Small intestine (tissue), 7 donors: ENCODE measurements at regions not wholly inside any gene's neighbourhood (a gene's known extent, or its start where the extent isn't known, plus 50 kb on each side); places are given as distances from the start of the nearest gene placed in this dataset.
A peak's percentile ranks its signal among the peaks of the same experiment; 100 is the strongest.
"Not testable (repeated sequence)": the region's sequence is repeated elsewhere in the genome, so short reads cannot be mapped to it uniquely, and the experiment has no call there.

Source experiments
- DNase-seq, 2 donors: peaks; one replicate each; pipeline versions ENCODE4 v3.0.0 to v3.0.0-alpha.2; 2013
- FAIRE-seq: peaks from 2 replicates; lab custom pipeline; 2012; peaks lifted over from hg19 to GRCh38; lab: Jason Lieb, UNC
- H3K27ac ChIP-seq, 3 donors: one replicate each; pipeline ENCODE4 v1.5.1; 2013; ENCODE audit warnings: low read length in 2 of 3, mild to moderate bottlenecking in 2 of 3, control low read depth in 1 of 3, inconsistent platforms in 1 of 3, low read depth in 1 of 3, moderate library complexity in 1 of 3
- H3K27me3 ChIP-seq, 3 donors: one replicate each; pipeline ENCODE4 v1.6.1; 2013; ENCODE audit warnings: low read length in 3 of 3, inconsistent platforms in 1 of 3; ENCODE audit not compliant: control insufficient read depth in 3 of 3, insufficient read depth in 3 of 3
- H3K36me3 ChIP-seq, 3 donors: one replicate each; pipeline ENCODE4 v1.6.1; 2013; ENCODE audit warnings: low read length in 3 of 3, inconsistent platforms in 1 of 3, low read depth in 1 of 3, mild to moderate bottlenecking in 1 of 3, moderate library complexity in 1 of 3; ENCODE audit not compliant: control insufficient read depth in 3 of 3, insufficient read depth in 2 of 3
- H3K4me1 ChIP-seq, 3 donors: one replicate each; pipeline ENCODE4 v1.6.1; 2013; ENCODE audit warnings: low read length in 2 of 3, inconsistent platforms in 1 of 3, low read depth in 1 of 3, mild to moderate bottlenecking in 1 of 3, moderate library complexity in 1 of 3; ENCODE audit not compliant: control insufficient read depth in 3 of 3, insufficient read depth in 2 of 3
- H3K4me3 ChIP-seq, 3 donors: one replicate each; pipeline ENCODE4 v1.5.1; 2013; ENCODE audit warnings: low read length in 3 of 3, control low read depth in 1 of 3, inconsistent platforms in 1 of 3, low read depth in 1 of 3, mild to moderate bottlenecking in 1 of 3, moderate library complexity in 1 of 3
- H3K9me3 ChIP-seq, 2 donors: one replicate each; pipeline ENCODE4 v1.6.1; 2013; ENCODE audit warnings: low read depth in 1 of 2, low read length in 1 of 2; ENCODE audit not compliant: control insufficient read depth in 2 of 2, insufficient read depth in 1 of 2
- WGBS, 3 donors: extraction: QIAGEN DNeasy Blood & Tissue Kit; methylation state at CpG; one replicate each; pipeline ENCODE4 v1.1.7; 2013; 5-methylcytosine and 5-hydroxymethylcytosine counted together
- donor health status: healthy with polysubstance abuse.
- donor health status: control.
- donor health status: control.
- donor health status: Bipolar disorder and iron deficiency.
- donor health status: healthy.

DNA sequence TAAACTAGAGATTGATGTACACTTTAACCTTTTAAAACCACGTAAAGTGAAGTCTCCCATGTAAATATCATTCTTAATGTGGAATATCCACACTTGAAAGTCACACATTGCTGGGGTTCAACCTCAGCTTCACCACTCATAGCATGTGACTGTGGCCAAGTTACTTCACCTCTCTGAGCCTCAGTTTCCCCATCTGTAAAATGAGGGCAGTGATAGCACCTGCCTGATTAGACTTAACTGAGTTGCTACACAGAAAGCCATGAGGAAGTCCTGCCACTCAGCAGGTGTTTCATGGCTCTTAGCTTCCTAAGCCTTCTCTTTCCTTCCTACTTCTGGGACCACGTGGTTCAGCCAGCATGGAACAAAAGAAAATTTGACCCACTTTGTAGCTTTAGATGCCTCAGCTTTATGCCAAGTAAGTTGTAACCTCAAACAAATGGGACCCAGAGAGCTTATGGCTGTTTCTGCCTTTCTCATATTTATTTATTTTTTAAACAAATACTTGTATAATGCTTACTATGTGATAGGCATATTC, 277.3 kb upstream of the KLF3 start:
- Histone ChIP-seq H3K27ac (peak overlapping the region; percentile 27 to 90 (median 70)), H3K27me3 (no peaks in the 10 kb centered on the region), H3K36me3 (no peaks in the 10 kb centered on the region), H3K9me3 (peaks cover 0 to 12% of the 10 kb centered on the region in 2 donors), H3K4me1 (peaks cover 5 to 71% (median 15%) of the 10 kb centered on the region in 3 donors), H3K4me3 (no peak overlapping the region)
- WGBS, 3 donors, result 14 to 54% (median 33%) methylated on average over 2 of the region's 2 CpGs
- FAIRE-seq (no peak), DNase-seq (no peak)

DNA sequence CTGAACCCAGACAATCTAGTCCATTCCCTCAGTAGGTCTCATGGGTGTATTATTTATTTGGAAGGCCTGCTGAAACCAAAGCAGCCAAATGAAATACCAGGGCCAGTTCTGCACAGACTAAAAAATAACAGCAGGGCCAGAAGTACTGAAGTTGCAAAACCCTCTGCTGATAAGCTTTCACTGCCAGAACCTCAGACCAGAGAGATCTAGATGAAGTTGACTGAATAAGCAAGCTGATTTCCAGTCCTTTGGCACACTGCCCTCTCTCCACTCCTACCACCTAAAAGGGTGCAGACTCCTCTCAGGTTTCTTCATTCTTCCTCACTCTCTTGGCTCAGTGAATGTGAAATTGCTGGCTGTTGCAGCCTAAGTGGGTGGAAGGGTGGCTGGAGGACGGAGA, 276.7 kb upstream of the KLF3 start:
- peak overlapping the region in 2 of 3 donors; percentile 40 to 90 for H3K27ac ChIP-seq
- H3K27me3 ChIP-seq, result no peaks in the 10 kb centered on the region
- no peak for FAIRE-seq
- H3K4me3 ChIP-seq, result no peak overlapping the region
- WGBS, 3 donors, result 60 to 71% (median 69%) methylated on average over 1 of the region's 1 CpG
- peaks cover 5 to 66% (median 11%) of the 10 kb centered on the region in 3 donors for H3K4me1 ChIP-seq
- DNase-seq, result peak in 1 of 2 donors; percentile 69
- H3K36me3 ChIP-seq, result no peaks in the 10 kb centered on the region
- peaks cover 0 to 18% of the 10 kb centered on the region in 2 donors for H3K9me3 ChIP-seq

DNA sequence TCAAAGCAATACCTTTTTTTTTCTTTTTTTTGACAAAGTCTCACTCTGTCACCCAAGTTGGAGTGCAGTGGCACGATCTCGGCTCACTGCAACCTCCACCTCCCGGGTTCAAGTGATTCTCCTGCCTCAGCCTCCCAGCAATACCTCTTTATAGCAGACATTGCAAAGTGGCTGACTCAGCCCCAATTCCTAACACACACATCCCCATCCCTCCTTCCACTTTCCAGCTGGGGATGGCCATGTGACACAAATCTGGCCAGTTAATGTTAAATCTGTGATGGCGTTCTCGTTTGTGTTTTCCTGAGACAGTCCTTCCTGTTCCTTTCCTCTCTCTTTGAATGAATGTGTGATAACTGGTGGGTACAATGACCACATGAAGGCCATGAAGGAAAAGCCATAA, 276.2 kb upstream of the KLF3 start:
- Histone ChIP-seq H3K4me3 (no peak overlapping the region), H3K36me3 (no peaks in the 10 kb centered on the region), H3K27me3 (no peaks in the 10 kb centered on the region), H3K9me3 (peaks cover 0 to 23% of the 10 kb centered on the region in 2 donors), H3K4me1 (peaks cover 5 to 61% (median 11%) of the 10 kb centered on the region in 3 donors), H3K27ac (peak overlapping the region in 1 of 3 donors; percentile 90)
- DNase-seq (no peak), FAIRE-seq (no peak)
- 79 to 86% (median 79%) methylated on average over 5 of the region's 5 CpGs for WGBS, 3 donors

- not testable (repeated sequence) for H3K4me3 ChIP-seq, DNase-seq, H3K36me3 ChIP-seq, H3K27me3 ChIP-seq, FAIRE-seq, H3K27ac ChIP-seq
- 16 to 94% (median 93%) methylated on average over 1 of the region's 1 CpG for WGBS, 3 donors
- Histone ChIP-seq H3K4me1 (peaks cover 3 to 50% (median 4%) of the 10 kb centered on the region in 3 donors), H3K9me3 (peaks cover 0 to 31% of the 10 kb centered on the region in 2 donors)
Observed at GRCh38 chr4:38388907-38389306, 275.1 kb upstream of the KLF3 start.

DNA sequence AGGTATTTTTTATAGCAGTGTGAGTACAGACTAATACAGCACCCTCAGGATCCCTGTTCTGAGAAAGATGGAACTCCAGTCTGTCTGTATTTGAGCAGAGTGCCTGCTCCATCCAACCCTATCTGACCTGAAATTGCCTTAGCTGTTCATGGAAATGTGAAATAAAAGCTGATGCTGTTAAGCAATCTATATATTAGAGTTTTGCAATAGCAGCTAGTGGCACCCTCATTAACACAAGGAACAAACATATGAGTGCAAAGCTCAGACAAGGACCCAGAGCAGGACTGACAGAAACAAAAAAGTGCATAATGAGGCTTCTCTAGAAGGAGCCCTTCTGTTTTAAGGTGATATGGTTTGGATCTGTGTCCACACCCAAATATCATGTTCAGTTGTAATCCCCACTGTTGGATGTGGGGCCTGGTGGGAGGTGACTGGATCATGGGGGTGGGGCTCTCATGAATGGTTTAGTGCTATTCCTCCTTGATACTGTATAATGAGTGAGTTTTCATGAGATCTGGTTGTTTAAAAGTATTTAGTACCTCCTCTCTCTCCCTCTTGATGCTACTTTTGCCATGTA, 272.9 kb upstream of the KLF3 start:
- no peak overlapping the region for H3K4me3 ChIP-seq
- peaks cover 0 to 31% of the 10 kb centered on the region in 2 donors for H3K9me3 ChIP-seq
- peak in 1 of 2 donors; percentile 51 for DNase-seq
- peak overlapping the region in 1 of 3 donors; percentile 52 for H3K27ac ChIP-seq
- no peak for FAIRE-seq
- peaks cover 0 to 32% (median 0%) of the 10 kb centered on the region in 3 donors for H3K4me1 ChIP-seq
- no peaks in the 10 kb centered on the region for H3K36me3 ChIP-seq
- no peaks in the 10 kb centered on the region for H3K27me3 ChIP-seq

DNA sequence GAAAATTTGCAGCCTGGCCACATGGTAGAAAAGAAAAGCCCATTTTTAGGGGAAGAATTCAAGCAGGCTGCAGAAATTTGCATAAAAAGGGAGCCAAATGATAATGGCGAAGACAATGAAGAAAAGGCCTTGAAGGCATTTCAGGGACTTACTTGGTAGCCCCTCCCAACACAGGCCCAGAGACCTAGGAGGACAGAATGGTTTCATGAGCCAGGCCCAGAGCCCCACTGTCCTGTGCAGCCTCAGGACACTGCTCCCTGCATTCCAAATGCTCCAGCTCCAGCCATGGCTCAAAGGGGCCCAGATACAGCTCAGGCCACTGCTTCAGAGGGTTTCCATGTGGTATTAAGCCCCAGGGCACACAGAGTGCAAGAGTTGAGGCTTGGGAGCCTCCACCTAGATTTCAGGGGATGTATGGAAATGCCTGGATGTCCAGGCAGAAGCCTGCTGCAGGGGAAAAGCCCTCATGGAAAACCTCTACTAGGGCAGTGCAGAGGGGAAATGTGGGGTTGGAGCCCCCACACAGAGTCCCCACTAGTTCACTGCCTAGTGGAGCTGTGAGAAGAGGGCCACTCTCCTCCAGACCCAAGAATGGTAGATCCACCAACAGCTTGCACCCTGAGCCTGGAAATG, 271.7 kb upstream of the KLF3 start:
- Histone ChIP-seq H3K9me3 (peaks cover 0 to 31% of the 10 kb centered on the region in 2 donors), H3K4me1 (peaks cover 0 to 22% (median 0%) of the 10 kb centered on the region in 3 donors), H3K36me3 (no peaks in the 10 kb centered on the region), H3K27me3 (no peaks in the 10 kb centered on the region), H3K4me3 (no peak overlapping the region), H3K27ac (no peak overlapping the region)
- WGBS, 3 donors, result 90 to 100% (median 96%) methylated on average over 1 of the region's 1 CpG
- no peak for FAIRE-seq
- DNase-seq, result no peak

GRCh38 chr4:38396091-38396490, 267.9 kb upstream of the KLF3 start:
- peaks cover 0 to 9% (median 0%) of the 10 kb centered on the region in 3 donors for H3K4me1 ChIP-seq
- no peak overlapping the region for H3K4me3 ChIP-seq
- no peaks in the 10 kb centered on the region for H3K27me3 ChIP-seq
- H3K36me3 ChIP-seq, result no peaks in the 10 kb centered on the region
- H3K27ac ChIP-seq, result no peak overlapping the region
- 50 to 74% (median 58%) methylated on average over 3 of the region's 3 CpGs for WGBS, 3 donors
- no peak for DNase-seq
- FAIRE-seq, result no peak
- H3K9me3 ChIP-seq, result peaks cover 0 to 18% of the 10 kb centered on the region in 2 donors

- no peaks in the 10 kb centered on the region for H3K36me3 ChIP-seq
- DNase-seq (peak in 1 of 2 donors; percentile 41), FAIRE-seq (no peak)
- H3K9me3 ChIP-seq, result peaks cover 0 to 16% of the 10 kb centered on the region in 2 donors
- H3K27ac ChIP-seq, result no peak overlapping the region
- no peaks in the 10 kb centered on the region for H3K27me3 ChIP-seq
- H3K4me1 ChIP-seq, result peaks cover 0 to 4% (median 0%) of the 10 kb centered on the region in 3 donors
- no peak overlapping the region for H3K4me3 ChIP-seq
- 44 to 69% (median 47%) methylated on average over 4 of the region's 4 CpGs for WGBS, 3 donors
Observed at GRCh38 chr4:38396845-38397547, 267.0 kb upstream of the KLF3 start.
